HG03095 (cell line): ENCODE measurements at regions not wholly inside any gene's neighbourhood (a gene's known extent, or its start where the extent isn't known, plus 50 kb on each side); places are given as distances from the start of the nearest gene placed in this dataset.
"Not testable (repeated sequence)": the region's sequence is repeated elsewhere in the genome, so short reads cannot be mapped to it uniquely, and the experiment has no call there.

Source experiments
- ATAC-seq: cut with Tn5 transposase; IDR thresholded peaks from one replicate; pipeline ENCODE4 v1.9.1; 2021; ENCODE audit warnings: moderate library complexity; ENCODE audit not compliant: unreplicated experiment

GRCh38 chr11:34001557-34002064 lies 49.9 kb upstream of the CAPRIN1 start:
- ATAC-seq: no peak

GRCh38 chr11:33999393-33999792 lies 52.1 kb upstream of the CAPRIN1 start:
- ATAC-seq: no peak

- ATAC-seq: no peak
Observed at GRCh38 chr11:33997584-33998251, 53.8 kb upstream of the CAPRIN1 start.

GRCh38 chr11:33996498-33997454 lies 54.8 kb upstream of the CAPRIN1 start:
- ATAC-seq: peak; percentile 56

GRCh38 chr11:33994937-33995336 lies 56.6 kb upstream of the CAPRIN1 start:
- no peak for ATAC-seq

- ATAC-seq: not testable (repeated sequence)
Observed at GRCh38 chr11:33991136-33991535, 60.4 kb upstream of the CAPRIN1 start.

GRCh38 chr11:33990131-33990530 lies 61.4 kb upstream of the CAPRIN1 start:
- not testable (repeated sequence) for ATAC-seq

- ATAC-seq: no peak
Observed at GRCh38 chr11:33989461-33989860, 62.1 kb upstream of the CAPRIN1 start.

- ATAC-seq: no peak
Observed at GRCh38 chr11:33988586-33989370, 62.8 kb upstream of the CAPRIN1 start.

- ATAC-seq: no peak
Observed at GRCh38 chr11:33987975-33988580, 63.5 kb upstream of the CAPRIN1 start.

- no peak for ATAC-seq
Observed at GRCh38 chr11:33987545-33987944, 64.0 kb upstream of the CAPRIN1 start.

GRCh38 chr11:33986597-33987501 lies 64.7 kb upstream of the CAPRIN1 start:
- ATAC-seq: not testable (repeated sequence)

- ATAC-seq: no peak
Observed at GRCh38 chr11:33984682-33985389, 66.7 kb upstream of the CAPRIN1 start.

GRCh38 chr11:33982661-33983060 lies 68.9 kb upstream of the CAPRIN1 start:
- ATAC-seq: no peak

- no peak for ATAC-seq
Observed at GRCh38 chr11:33980897-33981296, 70.6 kb upstream of the CAPRIN1 start.

- no peak for ATAC-seq
Observed at GRCh38 chr11:33978376-33978775, 73.2 kb upstream of the CAPRIN1 start.

GRCh38 chr11:33977676-33978075 lies 73.9 kb upstream of the CAPRIN1 start:
- no peak for ATAC-seq

- ATAC-seq: no peak
Observed at GRCh38 chr11:33976495-33977199, 74.9 kb upstream of the CAPRIN1 start.
